CD4-positive, alpha-beta T cell treated with Interferon gamma for 1 hour (primary cell): ENCODE measurements at regions not wholly inside any gene's neighbourhood (a gene's known extent, or its start where the extent isn't known, plus 50 kb on each side); places are given as distances from the start of the nearest gene placed in this dataset.

Experiments used
- DNase-seq: peaks from one replicate; pipeline ENCODE4 v3.0.0-alpha.2; 2020

- no peak for DNase-seq
Measured at GRCh38 chr7:32126843-32127242, 56.6 kb upstream of the PDE1C start.
